A549 (cell line): ENCODE measurements at regions not wholly inside any gene's neighbourhood (a gene's known extent, or its start where the extent isn't known, plus 50 kb on each side); places are given as distances from the start of the nearest gene placed in this dataset.

Experiments
- BHLHE40 ChIP-seq: IDR thresholded peaks from 2 replicates; pipeline ENCODE4 v1.6.1; 2012; ENCODE audit warnings: low read depth, low read length, inconsistent platforms
- EP300 ChIP-seq, 2 experiments: fragments of >200 bp; sonication (Bioruptor Twin); formaldehyde crosslinking; IDR thresholded peaks; 2 replicates in 1 of 2; 3 replicates in 1 of 2; pipeline ENCODE4 v1.6.1; 2016 to 2017
- GATA3 ChIP-seq: IDR thresholded peaks from 2 replicates; pipeline ENCODE4 v1.6.1; 2012; ENCODE audit warnings: borderline replicate concordance
- TF ChIP-seq, protein P1 (sequence below): fragments of >200 bp; sonication (Bioruptor Twin); formaldehyde crosslinking; IDR thresholded peaks from 3 replicates; pipeline ENCODE4 v1.5.1; 2016

DNA sequence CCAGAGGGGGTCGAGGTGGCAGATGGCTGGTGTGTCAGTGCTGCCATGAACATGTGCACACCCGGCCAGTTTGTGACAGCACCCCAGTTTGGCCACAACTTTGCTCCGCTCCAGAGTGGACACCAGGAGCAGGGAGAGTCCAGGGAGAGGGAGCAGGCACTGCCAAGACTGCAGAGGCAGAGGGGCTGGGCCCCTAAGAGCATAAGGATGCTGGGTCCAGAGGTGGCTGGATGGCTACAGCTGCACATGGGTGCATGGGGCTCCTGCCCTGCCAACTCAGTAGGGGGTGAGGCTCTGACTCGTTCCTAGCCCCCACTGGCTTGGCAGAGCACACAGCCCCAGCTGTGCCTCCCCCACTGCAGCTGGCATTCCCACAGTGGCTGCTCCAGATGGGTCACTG, 999.2 kb upstream of the CRIM1 start:
- TF ChIP-seq, protein P1, sequence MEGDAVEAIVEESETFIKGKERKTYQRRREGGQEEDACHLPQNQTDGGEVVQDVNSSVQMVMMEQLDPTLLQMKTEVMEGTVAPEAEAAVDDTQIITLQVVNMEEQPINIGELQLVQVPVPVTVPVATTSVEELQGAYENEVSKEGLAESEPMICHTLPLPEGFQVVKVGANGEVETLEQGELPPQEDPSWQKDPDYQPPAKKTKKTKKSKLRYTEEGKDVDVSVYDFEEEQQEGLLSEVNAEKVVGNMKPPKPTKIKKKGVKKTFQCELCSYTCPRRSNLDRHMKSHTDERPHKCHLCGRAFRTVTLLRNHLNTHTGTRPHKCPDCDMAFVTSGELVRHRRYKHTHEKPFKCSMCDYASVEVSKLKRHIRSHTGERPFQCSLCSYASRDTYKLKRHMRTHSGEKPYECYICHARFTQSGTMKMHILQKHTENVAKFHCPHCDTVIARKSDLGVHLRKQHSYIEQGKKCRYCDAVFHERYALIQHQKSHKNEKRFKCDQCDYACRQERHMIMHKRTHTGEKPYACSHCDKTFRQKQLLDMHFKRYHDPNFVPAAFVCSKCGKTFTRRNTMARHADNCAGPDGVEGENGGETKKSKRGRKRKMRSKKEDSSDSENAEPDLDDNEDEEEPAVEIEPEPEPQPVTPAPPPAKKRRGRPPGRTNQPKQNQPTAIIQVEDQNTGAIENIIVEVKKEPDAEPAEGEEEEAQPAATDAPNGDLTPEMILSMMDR = no peak
- TF ChIP-seq GATA3 (no peak), BHLHE40 (no peak), EP300 (IDR thresholded peaks at IDR 0.05) (no peak)
